Endothelial cell (in vitro differentiated cells): ENCODE measurements at regions not wholly inside any gene's neighbourhood (a gene's known extent, or its start where the extent isn't known, plus 50 kb on each side); places are given as distances from the start of the nearest gene placed in this dataset.

Experiments used
- DNase-seq: peaks from one replicate; pipeline ENCODE4 v3.0.0; 2021; ENCODE audit warnings: low spot score
- H3K27ac Mint-ChIP-seq: one replicate; pipeline ENCODE4 v1.8.0; 2021; ENCODE audit warnings: mixed read lengths, inconsistent platforms; ENCODE audit not compliant: unreplicated experiment
- H3K27me3 Mint-ChIP-seq: one replicate; pipeline ENCODE4 v1.8.0; 2021; ENCODE audit warnings: mild to moderate bottlenecking, moderate library complexity, mixed read lengths, inconsistent platforms; ENCODE audit not compliant: unreplicated experiment
- H3K36me3 Mint-ChIP-seq: one replicate; pipeline ENCODE4 v1.8.0; 2021; ENCODE audit warnings: mild to moderate bottlenecking, low read depth, mixed read lengths, inconsistent platforms; ENCODE audit not compliant: unreplicated experiment
- H3K4me1 Mint-ChIP-seq: one replicate; pipeline ENCODE4 v1.8.0; 2021; ENCODE audit warnings: mild to moderate bottlenecking, mixed read lengths, inconsistent platforms; ENCODE audit not compliant: unreplicated experiment
- H3K4me3 Mint-ChIP-seq: one replicate; pipeline ENCODE4 v1.8.0; 2021; ENCODE audit warnings: mild to moderate bottlenecking, mixed read lengths, inconsistent platforms; ENCODE audit not compliant: unreplicated experiment
- H3K9me3 Mint-ChIP-seq: one replicate; pipeline ENCODE4 v1.8.0; 2021; ENCODE audit warnings: mixed read lengths, inconsistent platforms; ENCODE audit not compliant: unreplicated experiment
- TF ChIP-seq, protein P1 (sequence below): fragments of 200-600 bp; sonication (generic); IDR thresholded peaks from one replicate; pipeline ENCODE4 v1.5.0; 2021; ENCODE audit warnings: antibody characterized with exemption; ENCODE audit not compliant: unreplicated experiment

DNA sequence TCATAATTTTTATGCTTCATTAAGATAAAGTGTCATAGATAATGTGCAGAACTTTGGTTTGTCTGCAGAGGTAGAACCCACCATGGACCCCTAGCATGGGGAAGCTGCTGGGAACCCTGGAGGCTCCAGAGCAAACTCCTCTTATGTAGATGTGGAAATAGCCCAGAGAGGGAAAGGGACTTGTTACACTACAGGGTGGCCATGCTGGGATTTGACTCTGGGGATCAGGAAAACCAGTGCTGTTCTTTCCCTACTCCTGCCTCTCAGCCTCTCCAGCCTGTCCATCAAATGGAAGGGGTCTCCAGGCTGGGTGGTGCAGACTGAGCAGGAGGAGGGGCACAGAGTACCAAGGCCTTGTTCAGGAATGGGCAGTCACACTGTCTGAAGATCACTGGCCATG lies 54.2 kb downstream of the MSX1 start:
- no peak for DNase-seq
- no peaks in the 10 kb centered on the region for H3K9me3 Mint-ChIP-seq
- TF ChIP-seq, protein P1, sequence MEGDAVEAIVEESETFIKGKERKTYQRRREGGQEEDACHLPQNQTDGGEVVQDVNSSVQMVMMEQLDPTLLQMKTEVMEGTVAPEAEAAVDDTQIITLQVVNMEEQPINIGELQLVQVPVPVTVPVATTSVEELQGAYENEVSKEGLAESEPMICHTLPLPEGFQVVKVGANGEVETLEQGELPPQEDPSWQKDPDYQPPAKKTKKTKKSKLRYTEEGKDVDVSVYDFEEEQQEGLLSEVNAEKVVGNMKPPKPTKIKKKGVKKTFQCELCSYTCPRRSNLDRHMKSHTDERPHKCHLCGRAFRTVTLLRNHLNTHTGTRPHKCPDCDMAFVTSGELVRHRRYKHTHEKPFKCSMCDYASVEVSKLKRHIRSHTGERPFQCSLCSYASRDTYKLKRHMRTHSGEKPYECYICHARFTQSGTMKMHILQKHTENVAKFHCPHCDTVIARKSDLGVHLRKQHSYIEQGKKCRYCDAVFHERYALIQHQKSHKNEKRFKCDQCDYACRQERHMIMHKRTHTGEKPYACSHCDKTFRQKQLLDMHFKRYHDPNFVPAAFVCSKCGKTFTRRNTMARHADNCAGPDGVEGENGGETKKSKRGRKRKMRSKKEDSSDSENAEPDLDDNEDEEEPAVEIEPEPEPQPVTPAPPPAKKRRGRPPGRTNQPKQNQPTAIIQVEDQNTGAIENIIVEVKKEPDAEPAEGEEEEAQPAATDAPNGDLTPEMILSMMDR = no peak
- H3K4me1 Mint-ChIP-seq = no peaks in the 10 kb centered on the region
- H3K36me3 Mint-ChIP-seq = peaks cover 3% of the 10 kb centered on the region
- H3K27me3 Mint-ChIP-seq = no peaks in the 10 kb centered on the region
- H3K27ac Mint-ChIP-seq = no peak overlapping the region
- no peak overlapping the region for H3K4me3 Mint-ChIP-seq

DNA sequence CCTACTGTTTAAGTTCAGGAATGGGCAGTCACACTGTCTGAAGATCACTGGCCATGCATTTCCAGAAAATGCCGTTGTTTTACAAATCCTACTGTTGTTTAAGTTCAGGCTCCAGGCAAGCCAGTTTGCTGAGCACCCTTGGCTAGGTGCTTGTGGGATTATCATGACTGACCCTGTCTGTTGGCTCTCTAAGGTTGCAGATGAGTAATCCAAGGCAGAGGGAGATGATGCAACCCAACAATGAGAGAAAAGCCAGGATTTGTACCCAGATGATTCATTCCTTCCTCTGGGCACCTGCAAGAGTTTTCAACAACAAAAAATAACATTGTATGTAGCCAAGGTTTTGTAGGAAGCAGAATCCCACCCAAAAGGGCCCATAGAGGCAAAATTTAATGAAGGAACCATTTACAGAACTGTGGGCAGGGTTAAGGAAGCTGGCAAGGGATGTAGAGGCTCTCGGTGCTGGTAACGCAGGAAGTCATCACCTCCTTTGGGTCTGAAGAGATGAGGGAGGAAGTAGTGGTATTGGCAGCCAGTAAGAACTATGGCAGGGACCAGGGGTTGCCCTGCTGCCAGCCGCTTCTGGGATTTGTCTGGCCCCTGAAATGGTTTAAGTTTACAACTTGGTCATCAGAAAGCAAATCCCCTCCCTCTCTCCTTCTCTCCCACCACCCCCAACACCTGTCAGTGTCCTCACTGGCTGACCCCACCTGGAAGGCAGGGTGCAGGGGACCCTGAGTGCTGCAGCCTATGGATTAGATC lies 54.8 kb downstream of the MSX1 start:
- Mint-ChIP-seq H3K27ac (no peak overlapping the region), H3K4me3 (no peak overlapping the region), H3K27me3 (peaks cover 1% of the 10 kb centered on the region), H3K9me3 (no peaks in the 10 kb centered on the region), H3K36me3 (peaks cover 3% of the 10 kb centered on the region), H3K4me1 (no peaks in the 10 kb centered on the region)
- no peak for DNase-seq
- TF ChIP-seq, protein P1 = no peak

DNA sequence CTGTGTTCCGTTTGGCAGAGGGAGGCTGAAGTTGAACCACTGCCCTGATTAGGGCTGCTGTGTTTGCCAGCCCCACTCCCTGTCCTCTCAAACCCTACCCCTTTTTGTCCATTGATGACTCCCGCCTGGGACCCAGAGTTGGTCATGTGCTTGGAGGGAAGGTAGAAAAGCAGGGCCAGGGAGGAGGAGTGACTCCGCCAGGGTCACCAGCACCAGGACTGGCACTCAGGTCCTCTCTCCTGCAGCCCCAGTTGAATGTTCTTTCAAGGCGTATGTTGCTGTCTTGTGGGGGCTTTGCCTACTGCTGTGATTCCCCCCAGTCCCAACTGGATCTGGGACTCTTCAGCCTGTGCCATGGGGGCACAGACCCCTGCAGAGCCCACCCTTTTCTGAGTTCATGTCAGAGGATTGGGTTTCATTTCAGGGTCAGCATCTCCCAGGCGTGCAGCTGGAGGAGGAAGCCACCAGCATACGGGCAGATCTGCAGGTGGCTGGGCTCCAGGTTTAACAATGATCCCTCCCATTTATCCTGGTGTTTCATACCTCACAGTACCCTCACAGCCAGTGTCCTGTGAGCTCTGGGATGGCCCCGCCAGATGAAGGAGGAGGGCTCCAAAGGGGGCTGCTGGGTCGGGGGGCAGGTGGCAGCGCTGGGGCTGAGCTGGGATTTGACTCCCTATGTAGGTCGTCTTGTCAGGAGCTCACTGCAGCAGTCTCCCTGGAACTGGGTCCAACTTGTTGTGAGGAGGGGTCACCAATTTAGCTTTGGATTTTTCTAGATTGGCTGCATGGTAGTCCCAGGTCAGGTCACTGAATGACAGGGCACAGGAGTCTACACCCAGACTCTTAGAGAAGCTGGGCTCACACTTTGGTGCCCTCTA lies 55.7 kb downstream of the MSX1 start:
- TF ChIP-seq, protein P1 = no peak
- peaks cover 3% of the 10 kb centered on the region for H3K36me3 Mint-ChIP-seq
- no peaks in the 10 kb centered on the region for H3K4me1 Mint-ChIP-seq
- H3K27ac Mint-ChIP-seq = no peak overlapping the region
- peaks cover 1% of the 10 kb centered on the region for H3K27me3 Mint-ChIP-seq
- no peak for DNase-seq
- no peak overlapping the region for H3K4me3 Mint-ChIP-seq
- H3K9me3 Mint-ChIP-seq = no peaks in the 10 kb centered on the region

DNA sequence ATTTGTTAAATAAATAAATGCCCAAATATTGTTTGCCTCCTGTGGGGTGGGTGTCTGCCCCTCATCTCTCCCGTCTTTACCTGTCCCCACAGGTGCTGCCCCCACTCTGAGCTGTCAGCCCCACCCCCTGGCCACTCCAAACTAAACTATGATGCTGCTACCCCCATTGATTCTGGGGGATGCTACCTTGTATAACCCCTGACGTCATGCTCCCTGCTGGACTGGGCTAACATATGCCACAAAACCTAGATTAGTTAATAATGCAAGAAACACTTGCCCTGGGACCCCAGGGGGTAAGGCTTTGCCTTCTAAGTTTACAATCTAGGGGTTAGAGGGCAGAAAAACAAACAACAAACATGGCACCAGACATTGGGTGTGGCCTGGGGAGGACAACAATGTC lies 58.6 kb downstream of the MSX1 start:
- Mint-ChIP-seq H3K9me3 (no peaks in the 10 kb centered on the region), H3K27me3 (peaks cover 1% of the 10 kb centered on the region), H3K4me3 (no peak overlapping the region), H3K27ac (no peak overlapping the region), H3K36me3 (peaks cover 3% of the 10 kb centered on the region), H3K4me1 (no peaks in the 10 kb centered on the region)
- TF ChIP-seq, protein P1 = no peak
- DNase-seq = no peak

DNA sequence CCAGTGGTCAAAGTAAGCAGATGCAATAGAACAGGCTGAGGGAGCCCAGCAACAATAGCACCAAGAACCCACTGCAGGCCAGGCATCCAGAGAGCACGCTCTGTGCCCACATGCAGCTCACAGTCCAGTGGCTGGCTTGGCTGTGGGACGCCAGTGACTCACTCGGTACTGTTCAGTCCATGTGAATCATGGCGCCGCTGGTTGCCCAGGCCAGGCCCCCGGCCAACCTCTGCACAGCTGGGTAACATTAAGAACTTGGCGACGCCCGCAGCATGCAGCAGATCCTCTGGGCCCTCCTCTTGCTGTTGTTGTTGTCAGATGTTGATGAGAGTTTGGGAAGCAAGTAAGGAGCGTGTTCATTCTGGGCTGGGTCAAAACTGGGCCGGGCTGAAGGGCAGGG lies 60.5 kb downstream of the MSX1 start:
- peaks cover 3% of the 10 kb centered on the region for H3K36me3 Mint-ChIP-seq
- no peak overlapping the region for H3K4me3 Mint-ChIP-seq
- H3K27me3 Mint-ChIP-seq = peaks cover 4% of the 10 kb centered on the region
- no peaks in the 10 kb centered on the region for H3K9me3 Mint-ChIP-seq
- no peak for DNase-seq
- H3K4me1 Mint-ChIP-seq = no peaks in the 10 kb centered on the region
- H3K27ac Mint-ChIP-seq = no peak overlapping the region
- TF ChIP-seq, protein P1 = no peak
